ENCODE measurements at regions not wholly inside any gene's neighbourhood (a gene's known extent, or its start where the extent isn't known, plus 50 kb on each side); places are given as distances from the start of the nearest gene placed in this dataset.

DNA sequence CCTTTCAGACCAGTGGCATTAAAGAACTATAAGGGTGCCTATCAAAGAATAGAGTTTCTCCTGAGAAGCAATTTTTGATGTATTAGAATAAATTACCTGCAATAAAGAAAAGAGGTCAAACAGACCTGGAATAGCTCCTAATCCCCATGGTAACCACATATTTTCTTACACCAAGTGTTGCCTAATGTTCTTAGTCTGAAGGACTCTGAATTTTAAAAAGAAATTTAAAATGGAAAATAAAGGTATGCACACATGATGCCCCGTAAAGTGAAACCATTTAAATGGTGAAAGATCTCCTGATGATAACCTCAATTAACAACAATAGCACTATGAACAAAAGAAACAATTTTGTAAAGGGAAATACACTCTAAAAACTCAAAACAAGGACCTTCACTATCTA lies 55.1 kb upstream of the LOC128125822 start:
- TF ChIP-seq, protein P1, sequence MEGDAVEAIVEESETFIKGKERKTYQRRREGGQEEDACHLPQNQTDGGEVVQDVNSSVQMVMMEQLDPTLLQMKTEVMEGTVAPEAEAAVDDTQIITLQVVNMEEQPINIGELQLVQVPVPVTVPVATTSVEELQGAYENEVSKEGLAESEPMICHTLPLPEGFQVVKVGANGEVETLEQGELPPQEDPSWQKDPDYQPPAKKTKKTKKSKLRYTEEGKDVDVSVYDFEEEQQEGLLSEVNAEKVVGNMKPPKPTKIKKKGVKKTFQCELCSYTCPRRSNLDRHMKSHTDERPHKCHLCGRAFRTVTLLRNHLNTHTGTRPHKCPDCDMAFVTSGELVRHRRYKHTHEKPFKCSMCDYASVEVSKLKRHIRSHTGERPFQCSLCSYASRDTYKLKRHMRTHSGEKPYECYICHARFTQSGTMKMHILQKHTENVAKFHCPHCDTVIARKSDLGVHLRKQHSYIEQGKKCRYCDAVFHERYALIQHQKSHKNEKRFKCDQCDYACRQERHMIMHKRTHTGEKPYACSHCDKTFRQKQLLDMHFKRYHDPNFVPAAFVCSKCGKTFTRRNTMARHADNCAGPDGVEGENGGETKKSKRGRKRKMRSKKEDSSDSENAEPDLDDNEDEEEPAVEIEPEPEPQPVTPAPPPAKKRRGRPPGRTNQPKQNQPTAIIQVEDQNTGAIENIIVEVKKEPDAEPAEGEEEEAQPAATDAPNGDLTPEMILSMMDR (IDR thresholded peaks at IDR 0.05) = no peak
- no peak for TF ChIP-seq POLR2A (IDR thresholded peaks at IDR 0.05)
